ENCODE measurements at regions not wholly inside any gene's neighbourhood (a gene's known extent, or its start where the extent isn't known, plus 50 kb on each side); places are given as distances from the start of the nearest gene placed in this dataset.

DNA sequence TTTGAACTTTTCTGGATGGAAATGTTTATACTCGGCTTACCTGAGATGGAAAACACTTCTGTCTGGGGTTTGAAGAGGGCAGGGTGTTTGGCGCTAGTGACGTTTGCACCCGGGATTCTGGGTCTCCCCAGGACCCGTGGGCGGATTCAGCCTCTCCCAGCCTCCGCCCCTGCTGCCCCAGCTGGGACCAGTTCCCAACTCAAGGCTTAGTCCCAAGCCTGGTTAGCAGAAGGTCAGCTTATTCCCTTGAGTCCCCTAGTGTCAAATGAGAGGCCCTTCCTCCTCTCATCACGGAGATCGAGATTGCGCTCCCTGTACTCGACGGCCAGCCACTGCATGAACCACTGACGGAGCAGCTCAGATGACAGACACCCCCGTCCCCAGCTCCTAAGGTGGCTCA lies 123.2 kb downstream of the RTP5 start:
- H3K9me3 ChIP-seq (ENCODE audit: control insufficient read depth in 1 of 2, insufficient read depth in 1 of 2, low read length in 2 of 2), result peaks cover 0 to 1% of the 10 kb centered on the region in 2 experiments
- no peaks in the 10 kb centered on the region for H3K9me3 Mint-ChIP-seq
- H3K36me3 ChIP-seq (ENCODE audit: insufficient read depth, low read length), result no peaks in the 10 kb centered on the region
- ATAC-seq (ENCODE audit: poor library complexity) (no peak), DNase-seq (no peak)
- H3K27me3 ChIP-seq (ENCODE audit: control insufficient read depth in 1 of 2, insufficient read depth in 2 of 2, low read length in 2 of 2), result no peaks in the 10 kb centered on the region
- TF ChIP-seq CTCF (IDR thresholded peaks at IDR 0.05), result no peak
- H3K36me3 Mint-ChIP-seq (ENCODE audit: low read depth), result peaks cover 3% of the 10 kb centered on the region
- no peak overlapping the region for H3K4me3 Mint-ChIP-seq
- H3K27ac ChIP-seq (ENCODE audit: low read depth in 1 of 2, low read length in 2 of 2), result no peak overlapping the region
- H3K4me3 ChIP-seq (ENCODE audit: low read length), result no peak overlapping the region
- no peaks in the 10 kb centered on the region for H3K4me1 Mint-ChIP-seq (ENCODE audit: low read depth)
- H3K27ac Mint-ChIP-seq, result no peak overlapping the region
- H3K4me1 ChIP-seq (ENCODE audit: insufficient read depth, low read length), result no peaks in the 10 kb centered on the region
- H3K27me3 Mint-ChIP-seq, result no peaks in the 10 kb centered on the region
- CTCF ChIA-PET, result no interaction called here
- intact Hi-C loops (cut with DNase I, micrococcal nuclease), result no loop called here
- POLR2A ChIA-PET, result no interaction called here

- Mint-ChIP-seq H3K4me1 (ENCODE audit: low read depth) (no peaks in the 10 kb centered on the region), H3K27ac (no peak overlapping the region), H3K36me3 (ENCODE audit: low read depth) (peaks cover 3% of the 10 kb centered on the region), H3K4me3 (no peak overlapping the region), H3K27me3 (no peaks in the 10 kb centered on the region), H3K9me3 (no peaks in the 10 kb centered on the region)
- Histone ChIP-seq H3K27ac (ENCODE audit: low read depth in 1 of 2, low read length in 2 of 2) (no peak overlapping the region), H3K9me3 (ENCODE audit: control insufficient read depth in 1 of 2, insufficient read depth in 1 of 2, low read length in 2 of 2) (no peaks in the 10 kb centered on the region), H3K4me3 (ENCODE audit: low read length) (no peak overlapping the region), H3K27me3 (ENCODE audit: control insufficient read depth in 1 of 2, insufficient read depth in 2 of 2, low read length in 2 of 2) (no peaks in the 10 kb centered on the region), H3K36me3 (ENCODE audit: insufficient read depth, low read length) (no peaks in the 10 kb centered on the region), H3K4me1 (ENCODE audit: insufficient read depth, low read length) (no peaks in the 10 kb centered on the region)
- intact Hi-C loops (cut with DNase I, micrococcal nuclease), result no loop called here
- CTCF ChIA-PET, result interaction anchor here (0.6 kb wide), 1 partner anchor 413 kb away, joined by 4 read pairs; no protein-coding TSS in a partner anchor
- no peak for TF ChIP-seq CTCF (IDR thresholded peaks at IDR 0.05)
- no peak for ATAC-seq (ENCODE audit: poor library complexity)
- POLR2A ChIA-PET, result no interaction called here
- DNase-seq, result no peak
These were observed 124.0 kb downstream of the RTP5 start for GRCh38 chr2:241993386-241994005.

- intact Hi-C loops (cut with DNase I, micrococcal nuclease), result no loop called here
- Mint-ChIP-seq H3K27ac (no peak overlapping the region), H3K36me3 (ENCODE audit: low read depth) (peaks cover 3% of the 10 kb centered on the region), H3K9me3 (no peaks in the 10 kb centered on the region), H3K27me3 (no peaks in the 10 kb centered on the region), H3K4me1 (ENCODE audit: low read depth) (no peaks in the 10 kb centered on the region), H3K4me3 (no peak overlapping the region)
- DNase-seq (no peak), ATAC-seq (ENCODE audit: poor library complexity) (no peak)
- H3K36me3 ChIP-seq (ENCODE audit: insufficient read depth, low read length), result no peaks in the 10 kb centered on the region
- TF ChIP-seq CTCF (IDR thresholded peaks at IDR 0.05), result no peak
- no peaks in the 10 kb centered on the region for H3K27me3 ChIP-seq (ENCODE audit: control insufficient read depth in 1 of 2, insufficient read depth in 2 of 2, low read length in 2 of 2)
- no peak overlapping the region for H3K4me3 ChIP-seq (ENCODE audit: low read length)
- POLR2A ChIA-PET, result no interaction called here
- CTCF ChIA-PET, result no interaction called here
- no peaks in the 10 kb centered on the region for H3K9me3 ChIP-seq (ENCODE audit: control insufficient read depth in 1 of 2, insufficient read depth in 1 of 2, low read length in 2 of 2)
- no peaks in the 10 kb centered on the region for H3K4me1 ChIP-seq (ENCODE audit: insufficient read depth, low read length)
- no peak overlapping the region for H3K27ac ChIP-seq (ENCODE audit: low read depth in 1 of 2, low read length in 2 of 2)
These were observed 124.6 kb downstream of the RTP5 start for GRCh38 chr2:241994086-241994485.

Data from CD4-positive, alpha-beta T cell (primary cell).